Stomach (tissue), 8 donors: ENCODE measurements at regions not wholly inside any gene's neighbourhood (a gene's known extent, or its start where the extent isn't known, plus 50 kb on each side); places are given as distances from the start of the nearest gene placed in this dataset.
A peak's percentile ranks its signal among the peaks of the same experiment; 100 is the strongest.

Experiments
- DNase-seq, 2 donors: peaks; one replicate each; pipeline versions ENCODE4 v3.0.0 to v3.0.0-alpha.2; 2013 to 2019
- H3K27ac ChIP-seq, 5 donors: fragments of 200-600 bp in 4 of 5; sonication (generic) in 4 of 5; one replicate each; pipeline ENCODE4 v1.5.1; 2013 to 2019; ENCODE audit warnings: mild to moderate bottlenecking in 1 of 5, moderate library complexity in 1 of 5
- H3K27me3 ChIP-seq, 3 donors: fragments of 200-600 bp; sonication (generic); one replicate each; pipeline ENCODE4 v1.5.1; 2017 to 2019; ENCODE audit warnings: mixed run types in 1 of 3
- H3K36me3 ChIP-seq, 4 donors: fragments of 200-600 bp; sonication (generic); 1 replicate in 3 of 4; 2 replicates in 1 of 4; pipeline ENCODE4 v1.5.1; 2016 to 2019
- H3K4me1 ChIP-seq, 4 donors: fragments of 200-600 bp; sonication (generic); one replicate each; pipeline ENCODE4 v1.5.1; 2016 to 2019
- H3K4me3 ChIP-seq, 4 donors: fragments of 200-600 bp; sonication (generic) in 3 of 4; one replicate each; pipeline ENCODE4 v1.5.1; 2016 to 2019; ENCODE audit warnings: mild to moderate bottlenecking in 1 of 4
- H3K9me3 ChIP-seq, 4 donors: fragments of 200-600 bp; sonication (generic); one replicate each; pipeline ENCODE4 v1.5.1; 2016 to 2019
- EP300 ChIP-seq: sonication (generic); formaldehyde crosslinking; IDR thresholded peaks from one replicate; pipeline ENCODE4 v1.6.1; 2017; ENCODE audit warnings: antibody characterized with exemption
- POLR2A ChIP-seq, 4 donors: fragments of 450-650 bp; IDR thresholded peaks; one replicate each; pipeline ENCODE4 v1.6.1; 2016; ENCODE audit warnings: antibody characterized with exemption in 4 of 4, control low read depth in 2 of 4, mild to moderate bottlenecking in 1 of 4, moderate library complexity in 1 of 4
- POLR2AphosphoS5 ChIP-seq, 3 donors: sonication (generic); formaldehyde crosslinking; IDR thresholded peaks; one replicate each; pipeline ENCODE4 v1.6.1; 2016; ENCODE audit warnings: antibody characterized with exemption in 3 of 3
- WGBS, 5 donors: extraction: QIAGEN DNeasy Blood & Tissue Kit in 3 of 5; methylation state at CpG; one replicate each; pipeline versions ENCODE4 v1.1.5 to v1.1.7; 2013 to 2018; 5-methylcytosine and 5-hydroxymethylcytosine counted together
- intact Hi-C: fragments of 100-400 bp; cut with DNase I; formaldehyde crosslinking; loops from one replicate; pipeline ENCODE4 v1.15.1; 2023; ENCODE audit warnings: low total_unique reads
- TF ChIP-seq, protein P1 (sequence below), 7 experiments: fragments of 450-650 bp in 4 of 7; fragments of 200-600 bp in 3 of 7; sonication (generic) in 3 of 7; IDR thresholded peaks; one replicate each; pipeline ENCODE4 v1.5.1; 2016 to 2019; ENCODE audit warnings: antibody characterized with exemption in 7 of 7, control low read depth in 2 of 7, mild to moderate bottlenecking in 1 of 7
- donor health status: healthy with polysubstance abuse.
- donor health status: Bipolar disorder and iron deficiency.
- donor health status: healthy.

DNA sequence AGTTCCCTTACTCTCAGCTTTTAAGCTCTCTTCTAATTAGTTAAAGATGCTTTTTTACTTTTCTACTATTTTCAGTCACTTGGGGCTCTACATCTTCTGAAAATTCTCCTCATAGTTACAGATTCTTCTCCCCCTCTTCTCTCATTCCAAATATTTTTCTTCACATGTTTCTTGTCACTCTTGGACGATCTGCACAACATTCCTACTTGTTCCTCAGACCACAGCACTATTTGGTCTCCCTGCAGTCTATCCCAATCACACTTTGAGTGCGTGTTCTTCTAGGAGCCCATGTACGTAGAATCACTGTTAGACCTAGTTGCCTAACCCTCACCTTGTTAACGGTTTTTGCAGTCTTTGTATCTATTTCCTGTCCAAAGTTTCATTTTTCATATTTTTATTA lies 222.5 kb upstream of the SPRY2 start:
- Histone ChIP-seq H3K27me3 (no peaks in the 10 kb centered on the region), H3K27ac (no peak overlapping the region), H3K4me3 (no peak overlapping the region), H3K4me1 (no peaks in the 10 kb centered on the region), H3K36me3 (no peaks in the 10 kb centered on the region), H3K9me3 (no peaks in the 10 kb centered on the region)
- DNase-seq: no peak
- WGBS, 5 donors: 68 to 76% (median 70%) methylated on average over 4 of the region's 4 CpGs
- TF ChIP-seq POLR2A (IDR thresholded peaks at IDR 0.05) (no peak), EP300 (no peak), POLR2AphosphoS5 (IDR thresholded peaks at IDR 0.05) (no peak)
- TF ChIP-seq, protein P1, sequence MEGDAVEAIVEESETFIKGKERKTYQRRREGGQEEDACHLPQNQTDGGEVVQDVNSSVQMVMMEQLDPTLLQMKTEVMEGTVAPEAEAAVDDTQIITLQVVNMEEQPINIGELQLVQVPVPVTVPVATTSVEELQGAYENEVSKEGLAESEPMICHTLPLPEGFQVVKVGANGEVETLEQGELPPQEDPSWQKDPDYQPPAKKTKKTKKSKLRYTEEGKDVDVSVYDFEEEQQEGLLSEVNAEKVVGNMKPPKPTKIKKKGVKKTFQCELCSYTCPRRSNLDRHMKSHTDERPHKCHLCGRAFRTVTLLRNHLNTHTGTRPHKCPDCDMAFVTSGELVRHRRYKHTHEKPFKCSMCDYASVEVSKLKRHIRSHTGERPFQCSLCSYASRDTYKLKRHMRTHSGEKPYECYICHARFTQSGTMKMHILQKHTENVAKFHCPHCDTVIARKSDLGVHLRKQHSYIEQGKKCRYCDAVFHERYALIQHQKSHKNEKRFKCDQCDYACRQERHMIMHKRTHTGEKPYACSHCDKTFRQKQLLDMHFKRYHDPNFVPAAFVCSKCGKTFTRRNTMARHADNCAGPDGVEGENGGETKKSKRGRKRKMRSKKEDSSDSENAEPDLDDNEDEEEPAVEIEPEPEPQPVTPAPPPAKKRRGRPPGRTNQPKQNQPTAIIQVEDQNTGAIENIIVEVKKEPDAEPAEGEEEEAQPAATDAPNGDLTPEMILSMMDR (IDR thresholded peaks at IDR 0.05): no peak
- intact Hi-C loops: no loop called here

DNA sequence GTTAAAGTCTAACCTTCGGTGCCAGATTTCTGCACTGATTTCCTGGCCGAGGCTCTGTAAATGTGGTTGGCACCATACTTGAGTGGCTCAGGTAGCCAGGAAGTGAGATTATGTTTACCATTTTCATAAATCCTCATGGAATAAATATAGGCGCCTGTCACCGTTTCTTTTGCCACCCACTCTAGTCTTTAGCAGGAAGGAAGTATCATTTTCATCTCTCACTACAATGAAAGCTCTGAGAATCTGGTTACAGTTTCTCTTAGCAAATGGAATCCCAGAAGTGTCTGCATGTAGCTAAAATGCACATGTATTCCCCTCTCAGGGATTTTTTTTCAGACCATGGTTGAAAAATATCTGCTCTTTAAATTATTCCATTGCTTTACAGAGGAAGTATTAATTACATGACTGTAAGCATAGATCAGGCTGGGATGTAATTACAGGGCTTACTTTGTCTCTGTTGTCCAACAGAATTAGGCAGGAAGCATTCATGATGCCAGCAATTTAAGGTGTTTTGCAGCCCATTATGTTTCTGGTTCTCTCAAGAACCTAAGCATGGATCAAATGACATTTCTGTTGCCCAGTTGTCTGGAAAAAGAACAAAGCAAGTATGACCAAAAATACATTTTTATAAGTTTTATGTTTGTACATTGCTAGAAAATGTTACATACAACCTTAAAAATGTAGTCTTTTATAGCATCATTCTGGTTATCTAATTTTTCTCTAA lies 221.7 kb upstream of the SPRY2 start:
- intact Hi-C loops: no loop called here
- Histone ChIP-seq H3K4me3 (no peak overlapping the region), H3K27ac (no peak overlapping the region), H3K36me3 (no peaks in the 10 kb centered on the region), H3K4me1 (no peaks in the 10 kb centered on the region), H3K9me3 (no peaks in the 10 kb centered on the region), H3K27me3 (no peaks in the 10 kb centered on the region)
- no peak for DNase-seq
- WGBS, 5 donors: 51 to 66% (median 59%) methylated on average over 4 of the region's 4 CpGs
- TF ChIP-seq POLR2AphosphoS5 (IDR thresholded peaks at IDR 0.05) (no peak), POLR2A (IDR thresholded peaks at IDR 0.05) (no peak), EP300 (no peak)
- TF ChIP-seq, protein P1 (IDR thresholded peaks at IDR 0.05): no peak

DNA sequence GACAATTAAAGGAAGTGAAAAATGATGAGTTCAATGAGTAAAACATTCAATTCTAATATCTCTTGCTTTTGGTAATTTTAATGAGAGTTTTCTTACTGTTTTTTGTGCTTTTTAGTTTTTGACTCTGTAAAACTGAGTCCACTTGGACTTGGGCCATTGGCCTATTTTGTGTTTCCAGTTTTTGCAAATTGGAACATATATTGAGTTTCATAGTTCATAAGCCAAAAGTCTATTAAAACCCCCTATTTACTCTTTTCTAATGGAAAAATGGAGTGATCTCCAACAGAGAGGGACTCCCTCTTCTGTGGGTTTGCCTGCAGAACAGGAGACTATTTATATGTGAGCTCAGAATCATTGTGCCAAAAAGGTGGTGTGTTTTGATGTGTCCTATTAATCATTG lies 219.7 kb upstream of the SPRY2 start:
- Histone ChIP-seq H3K4me1 (no peaks in the 10 kb centered on the region), H3K27me3 (no peaks in the 10 kb centered on the region), H3K27ac (no peak overlapping the region), H3K9me3 (no peaks in the 10 kb centered on the region), H3K4me3 (no peak overlapping the region), H3K36me3 (no peaks in the 10 kb centered on the region)
- intact Hi-C loops: no loop called here
- DNase-seq: peak in 1 of 2 donors; percentile 44
- no peak for TF ChIP-seq EP300
- no peak for TF ChIP-seq POLR2AphosphoS5 (IDR thresholded peaks at IDR 0.05)
- TF ChIP-seq, protein P1 (IDR thresholded peaks at IDR 0.05): no peak
- TF ChIP-seq POLR2A (IDR thresholded peaks at IDR 0.05): no peak

DNA sequence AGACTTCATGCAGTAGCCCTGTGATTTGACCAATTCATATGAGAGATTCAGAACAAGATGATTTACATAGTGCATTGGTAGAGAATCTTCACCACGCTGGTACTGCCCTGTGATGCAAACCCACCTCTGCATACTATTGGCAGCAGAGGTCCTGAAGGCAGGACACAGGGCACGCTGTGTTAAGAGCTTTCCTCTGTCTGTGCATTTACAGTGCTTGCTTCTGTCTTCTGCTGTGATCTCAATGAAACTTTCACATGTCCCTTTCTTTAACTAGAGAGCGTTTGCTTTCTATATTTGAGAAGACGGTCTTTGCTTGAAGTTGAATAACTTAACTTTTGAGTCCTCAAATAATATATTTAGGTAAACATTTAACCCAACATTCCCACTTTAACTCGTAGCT lies 219.0 kb upstream of the SPRY2 start:
- TF ChIP-seq, protein P1 (IDR thresholded peaks at IDR 0.05): no peak
- TF ChIP-seq POLR2AphosphoS5 (IDR thresholded peaks at IDR 0.05): no peak
- TF ChIP-seq EP300: no peak
- no peak for TF ChIP-seq POLR2A (IDR thresholded peaks at IDR 0.05)
- no peak for DNase-seq
- Histone ChIP-seq H3K27me3 (no peaks in the 10 kb centered on the region), H3K27ac (no peak overlapping the region), H3K4me3 (no peak overlapping the region), H3K9me3 (no peaks in the 10 kb centered on the region), H3K4me1 (no peaks in the 10 kb centered on the region), H3K36me3 (no peaks in the 10 kb centered on the region)
- WGBS, 5 donors: 63 to 84% (median 78%) methylated on average over 5 of the region's 5 CpGs
- intact Hi-C loops: no loop called here
